ENCODE measurements at regions not wholly inside any gene's neighbourhood (a gene's known extent, or its start where the extent isn't known, plus 50 kb on each side); places are given as distances from the start of the nearest gene placed in this dataset.

DNA sequence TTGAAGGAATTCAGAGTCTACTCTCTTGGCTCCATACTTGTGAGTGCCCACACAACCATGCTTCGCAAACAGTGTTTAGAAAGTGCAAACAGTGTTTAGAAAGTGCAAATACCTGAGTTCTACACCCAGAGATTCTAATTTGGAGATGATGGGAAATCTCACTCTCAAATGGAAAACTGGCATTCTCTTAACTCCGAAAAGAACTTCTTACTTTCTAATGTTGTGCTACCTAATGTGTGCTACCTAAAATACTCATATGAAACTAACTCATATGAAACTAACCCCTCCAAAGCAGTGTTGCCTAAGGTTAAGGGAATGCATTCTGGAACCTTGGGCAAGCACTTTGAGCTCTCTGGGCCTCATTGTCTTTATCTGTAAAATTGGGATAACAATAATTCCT lies 55.5 kb upstream of the ZNF366 start:
- TF ChIP-seq NFIC (IDR thresholded peaks at IDR 0.05; ENCODE audit: borderline replicate concordance) (no peak), RCOR1 (IDR thresholded peaks at IDR 0.05; ENCODE audit: low read length) (no peak), EP300 (IDR thresholded peaks at IDR 0.05; ENCODE audit: borderline replicate concordance in 1 of 2, low read depth in 1 of 2, low read length in 1 of 2) (no peak), FOXJ3 (CRISPR knock-in tag; IDR thresholded peaks at IDR 0.05) (no peak)
- TF ChIP-seq, protein P1, sequence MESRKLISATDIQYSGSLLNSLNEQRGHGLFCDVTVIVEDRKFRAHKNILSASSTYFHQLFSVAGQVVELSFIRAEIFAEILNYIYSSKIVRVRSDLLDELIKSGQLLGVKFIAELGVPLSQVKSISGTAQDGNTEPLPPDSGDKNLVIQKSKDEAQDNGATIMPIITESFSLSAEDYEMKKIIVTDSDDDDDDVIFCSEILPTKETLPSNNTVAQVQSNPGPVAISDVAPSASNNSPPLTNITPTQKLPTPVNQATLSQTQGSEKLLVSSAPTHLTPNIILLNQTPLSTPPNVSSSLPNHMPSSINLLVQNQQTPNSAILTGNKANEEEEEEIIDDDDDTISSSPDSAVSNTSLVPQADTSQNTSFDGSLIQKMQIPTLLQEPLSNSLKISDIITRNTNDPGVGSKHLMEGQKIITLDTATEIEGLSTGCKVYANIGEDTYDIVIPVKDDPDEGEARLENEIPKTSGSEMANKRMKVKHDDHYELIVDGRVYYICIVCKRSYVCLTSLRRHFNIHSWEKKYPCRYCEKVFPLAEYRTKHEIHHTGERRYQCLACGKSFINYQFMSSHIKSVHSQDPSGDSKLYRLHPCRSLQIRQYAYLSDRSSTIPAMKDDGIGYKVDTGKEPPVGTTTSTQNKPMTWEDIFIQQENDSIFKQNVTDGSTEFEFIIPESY (IDR thresholded peaks at IDR 0.05; ENCODE audit: borderline replicate concordance, low read depth): no peak
- TF ChIP-seq, protein P2, sequence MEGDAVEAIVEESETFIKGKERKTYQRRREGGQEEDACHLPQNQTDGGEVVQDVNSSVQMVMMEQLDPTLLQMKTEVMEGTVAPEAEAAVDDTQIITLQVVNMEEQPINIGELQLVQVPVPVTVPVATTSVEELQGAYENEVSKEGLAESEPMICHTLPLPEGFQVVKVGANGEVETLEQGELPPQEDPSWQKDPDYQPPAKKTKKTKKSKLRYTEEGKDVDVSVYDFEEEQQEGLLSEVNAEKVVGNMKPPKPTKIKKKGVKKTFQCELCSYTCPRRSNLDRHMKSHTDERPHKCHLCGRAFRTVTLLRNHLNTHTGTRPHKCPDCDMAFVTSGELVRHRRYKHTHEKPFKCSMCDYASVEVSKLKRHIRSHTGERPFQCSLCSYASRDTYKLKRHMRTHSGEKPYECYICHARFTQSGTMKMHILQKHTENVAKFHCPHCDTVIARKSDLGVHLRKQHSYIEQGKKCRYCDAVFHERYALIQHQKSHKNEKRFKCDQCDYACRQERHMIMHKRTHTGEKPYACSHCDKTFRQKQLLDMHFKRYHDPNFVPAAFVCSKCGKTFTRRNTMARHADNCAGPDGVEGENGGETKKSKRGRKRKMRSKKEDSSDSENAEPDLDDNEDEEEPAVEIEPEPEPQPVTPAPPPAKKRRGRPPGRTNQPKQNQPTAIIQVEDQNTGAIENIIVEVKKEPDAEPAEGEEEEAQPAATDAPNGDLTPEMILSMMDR (IDR thresholded peaks at IDR 0.05): no peak
- TF ChIP-seq, protein P3, sequence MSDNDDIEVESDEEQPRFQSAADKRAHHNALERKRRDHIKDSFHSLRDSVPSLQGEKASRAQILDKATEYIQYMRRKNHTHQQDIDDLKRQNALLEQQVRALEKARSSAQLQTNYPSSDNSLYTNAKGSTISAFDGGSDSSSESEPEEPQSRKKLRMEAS (IDR thresholded peaks at IDR 0.05; ENCODE audit: low read depth): no peak
